ENCODE measurements at regions not wholly inside any gene's neighbourhood (a gene's known extent, or its start where the extent isn't known, plus 50 kb on each side); places are given as distances from the start of the nearest gene placed in this dataset.
"Not testable (repeated sequence)": the region's sequence is repeated elsewhere in the genome, so short reads cannot be mapped to it uniquely, and the experiment has no call there.

DNA sequence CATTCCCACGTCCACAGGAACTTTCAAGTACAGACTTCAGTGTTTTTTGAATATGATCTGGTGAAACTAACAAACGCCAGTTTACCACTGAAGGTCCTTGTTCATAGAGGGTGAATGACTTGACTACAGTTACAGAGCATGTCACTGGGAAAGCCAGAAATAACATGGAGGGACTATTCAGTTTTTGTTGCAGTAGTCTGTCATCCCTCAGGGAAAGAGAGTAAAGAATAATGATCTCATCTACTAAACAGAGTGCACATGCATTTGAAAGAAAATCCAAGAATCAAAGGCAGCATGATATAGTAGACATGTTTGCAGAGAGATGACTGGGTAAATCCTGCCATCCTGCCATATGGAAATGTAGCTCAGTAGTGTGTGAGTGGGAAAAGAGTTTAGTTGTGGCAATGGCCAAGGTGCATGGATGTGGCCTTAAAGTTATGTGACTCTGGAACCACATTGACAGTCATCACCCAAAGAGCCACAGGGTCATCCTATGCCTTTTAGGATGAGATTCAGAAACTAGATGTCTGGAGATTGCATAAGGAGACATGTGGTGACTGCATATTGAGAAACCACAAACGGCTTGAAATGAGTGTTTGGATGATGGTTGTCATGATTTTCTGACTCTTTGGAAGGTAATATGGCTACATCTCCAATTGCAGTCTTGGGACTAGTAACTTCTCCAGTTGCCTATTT is 125.3 kb upstream of the ZEB2 start:
- DNase-seq (ENCODE audit: low read depth in 2 of 3, low spot score in 1 of 3), result no peak

DNA sequence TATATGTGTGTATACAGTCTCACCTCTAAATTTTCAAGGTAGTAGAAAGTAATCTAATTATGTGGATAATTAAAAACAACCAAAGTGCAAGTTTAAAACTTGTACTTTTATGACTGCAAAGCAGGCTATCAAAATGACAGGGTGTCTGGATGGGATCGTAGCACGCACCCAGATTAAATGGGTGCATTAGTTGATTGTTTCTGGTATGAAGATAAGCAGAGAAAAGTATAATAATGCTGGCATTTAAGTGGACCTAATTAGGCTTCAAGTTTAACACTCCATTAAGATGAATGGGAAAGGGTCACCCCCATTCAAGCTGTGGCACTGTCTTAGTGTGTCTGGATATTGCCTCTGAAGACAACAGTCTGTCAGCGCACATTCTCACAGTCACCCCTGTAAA is 124.6 kb upstream of the ZEB2 start:
- DNase-seq (ENCODE audit: low read depth in 2 of 3, low spot score in 1 of 3), result no peak

DNA sequence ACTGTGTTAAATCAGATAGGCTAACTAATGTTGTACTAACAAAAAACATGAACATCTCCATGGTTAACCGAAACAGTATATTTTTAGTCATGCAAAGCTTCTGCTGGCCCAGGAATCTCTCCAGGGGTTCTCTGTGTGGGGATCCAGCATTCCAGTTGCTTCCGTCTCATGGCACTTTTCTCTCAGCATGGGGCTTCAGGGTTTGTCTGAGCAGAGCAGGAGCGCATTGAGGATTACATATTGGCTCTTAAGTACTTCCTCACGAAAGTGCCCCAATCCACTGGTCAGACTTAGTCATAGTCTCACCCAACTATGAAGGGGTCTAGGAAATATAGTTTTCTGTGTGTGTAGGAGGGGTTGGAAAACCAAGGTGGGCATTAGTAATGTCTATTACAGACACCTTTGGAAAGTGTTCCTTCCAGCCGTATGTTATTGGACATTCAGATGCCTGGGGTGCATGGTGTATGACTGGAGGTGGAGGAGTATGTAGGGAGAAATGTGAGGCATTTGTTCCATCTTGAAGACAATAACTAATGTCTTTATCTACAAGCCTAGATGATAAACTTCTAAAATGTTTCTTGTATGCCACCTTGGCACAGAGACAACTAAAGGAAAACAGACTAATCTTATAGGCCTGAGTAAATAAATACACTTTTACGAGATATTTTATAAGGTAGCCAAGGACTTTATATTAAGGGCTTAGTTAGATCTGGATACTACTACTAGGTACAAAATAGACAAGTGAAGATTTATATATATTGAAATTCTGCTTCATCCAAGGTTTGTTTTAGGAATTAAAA is 123.8 kb upstream of the ZEB2 start:
- DNase-seq (ENCODE audit: low read depth in 2 of 3, low spot score in 1 of 3), result no peak

- no peak for DNase-seq (ENCODE audit: low read depth in 2 of 3, low spot score in 1 of 3)
Observed at GRCh38 chr2:144642856-144643255, 122.9 kb upstream of the ZEB2 start.

DNA sequence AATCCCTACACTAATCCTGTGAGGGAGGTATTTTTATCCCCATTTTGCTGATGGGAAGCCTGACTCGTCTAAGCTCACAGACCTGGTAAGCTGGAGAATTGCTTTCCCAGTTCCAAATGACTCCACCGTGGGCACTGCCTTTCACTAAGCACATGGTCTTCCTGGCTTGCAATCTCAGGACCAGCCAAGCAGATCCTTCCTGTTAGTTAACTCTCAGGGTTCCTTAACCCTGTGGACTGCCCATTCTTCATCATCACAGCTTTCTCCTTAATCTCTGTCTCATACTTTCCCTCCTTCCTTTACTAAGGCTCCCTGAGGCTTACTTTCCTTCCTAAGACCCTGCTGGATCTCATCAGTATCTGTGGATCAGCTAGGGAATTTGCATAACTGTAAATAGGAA is 122.2 kb upstream of the ZEB2 start:
- no peak for DNase-seq (ENCODE audit: low read depth in 2 of 3, low spot score in 1 of 3)

DNA sequence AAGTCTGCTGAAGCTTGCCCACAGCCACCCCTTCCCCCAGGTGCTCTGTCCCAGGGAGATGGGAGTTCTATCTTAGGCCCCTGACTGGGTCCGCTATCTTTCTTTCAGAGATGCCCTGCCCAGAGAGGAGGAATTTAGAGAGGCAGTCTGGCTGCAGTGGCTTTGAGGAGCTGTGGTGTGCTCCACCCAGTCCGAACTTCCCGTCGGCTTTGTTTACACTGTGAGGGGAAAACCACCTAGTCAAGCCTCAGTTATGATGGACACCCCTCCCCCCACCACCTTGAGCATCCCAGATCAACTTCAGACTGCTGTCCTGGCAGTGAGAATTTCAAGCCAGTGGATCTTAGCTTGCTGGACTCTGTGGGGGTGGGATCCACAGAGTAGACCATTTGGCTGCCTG is 118.3 kb upstream of the ZEB2 start:
- not testable (repeated sequence) for DNase-seq (ENCODE audit: low read depth in 2 of 3, low spot score in 1 of 3)

- DNase-seq (ENCODE audit: low read depth in 2 of 3, low spot score in 1 of 3), result not testable (repeated sequence)
Observed at GRCh38 chr2:144636860-144637259, 116.9 kb upstream of the ZEB2 start.

GRCh38 chr2:144632809-144633208 is 112.9 kb upstream of the ZEB2 start:
- DNase-seq (ENCODE audit: low read depth in 2 of 3, low spot score in 1 of 3), result no peak

DNA sequence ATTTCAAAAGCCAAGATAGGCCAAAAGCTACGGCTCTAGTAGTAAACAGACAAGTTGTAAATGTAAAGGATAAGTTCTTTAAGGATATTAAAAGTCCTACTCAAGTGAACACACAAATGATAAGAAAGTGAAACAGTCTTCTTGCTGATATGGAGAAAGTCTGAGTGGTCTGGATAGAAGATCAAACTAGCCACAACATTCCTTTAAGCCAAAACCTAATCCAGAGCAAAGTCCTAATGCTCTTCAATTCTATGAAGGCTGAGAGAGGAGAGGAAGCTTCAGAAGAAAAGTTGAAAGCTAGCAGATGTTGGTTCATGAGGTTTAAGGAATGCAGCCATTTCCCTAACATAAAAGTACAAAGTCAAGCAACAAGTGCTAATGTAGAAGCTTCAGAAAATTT is 111.7 kb upstream of the ZEB2 start:
- no peak for DNase-seq (ENCODE audit: low read depth in 2 of 3, low spot score in 1 of 3)

DNA sequence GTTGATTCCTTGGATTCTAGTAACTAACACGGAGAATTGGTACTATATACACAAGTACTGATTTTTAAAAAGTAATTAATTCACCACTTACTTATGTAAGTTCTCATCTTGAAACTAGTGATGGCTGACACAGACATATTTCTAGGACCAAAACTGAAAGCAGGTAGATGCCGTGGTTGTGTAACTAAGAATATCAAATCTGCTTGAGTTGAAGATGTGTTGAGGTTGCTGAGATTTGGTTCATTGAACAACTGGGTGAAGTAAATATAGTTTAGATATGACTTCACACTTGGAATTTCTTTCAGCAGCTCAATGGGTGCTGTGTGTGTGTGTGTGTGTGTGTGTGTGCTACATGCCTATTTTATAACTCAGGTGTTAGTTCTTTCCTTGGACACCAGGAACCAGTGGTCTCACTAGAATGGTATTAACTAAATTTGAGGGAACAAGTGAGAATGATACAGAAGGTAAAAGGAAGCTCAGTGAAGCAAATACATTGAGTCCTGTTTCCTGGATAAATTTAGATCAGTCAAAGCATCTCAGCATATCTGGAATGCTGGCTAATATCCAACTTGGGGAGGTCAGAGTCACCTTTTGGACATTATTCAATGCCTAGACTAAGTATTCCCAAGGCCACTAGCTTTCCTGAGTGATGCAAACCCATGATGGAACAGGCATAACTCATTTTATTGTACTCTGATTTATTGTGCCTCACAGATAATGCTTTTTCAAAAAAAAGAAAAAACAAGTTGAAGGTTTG is 110.7 kb upstream of the ZEB2 start:
- no peak for DNase-seq (ENCODE audit: low read depth in 2 of 3, low spot score in 1 of 3)

DNA sequence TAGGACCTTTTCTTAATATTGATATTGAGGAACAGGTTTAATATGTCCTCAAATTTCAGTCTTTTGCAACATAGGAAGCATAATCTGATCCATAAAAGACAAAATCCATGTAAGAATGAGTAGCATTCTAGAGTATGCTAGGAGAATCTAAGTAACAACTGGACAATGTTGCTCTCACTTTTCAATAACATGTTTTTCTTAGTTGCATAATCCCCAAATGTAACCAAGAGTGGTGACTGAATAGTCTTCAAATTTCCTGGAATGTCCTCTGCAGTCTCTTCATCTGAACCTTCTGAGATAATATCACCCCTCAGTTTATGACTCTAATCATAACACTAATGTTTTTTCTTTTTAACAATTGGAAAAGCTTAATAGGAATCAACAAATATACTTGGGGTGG is 110.0 kb upstream of the ZEB2 start:
- no peak for DNase-seq (ENCODE audit: low read depth in 2 of 3, low spot score in 1 of 3)

DNA sequence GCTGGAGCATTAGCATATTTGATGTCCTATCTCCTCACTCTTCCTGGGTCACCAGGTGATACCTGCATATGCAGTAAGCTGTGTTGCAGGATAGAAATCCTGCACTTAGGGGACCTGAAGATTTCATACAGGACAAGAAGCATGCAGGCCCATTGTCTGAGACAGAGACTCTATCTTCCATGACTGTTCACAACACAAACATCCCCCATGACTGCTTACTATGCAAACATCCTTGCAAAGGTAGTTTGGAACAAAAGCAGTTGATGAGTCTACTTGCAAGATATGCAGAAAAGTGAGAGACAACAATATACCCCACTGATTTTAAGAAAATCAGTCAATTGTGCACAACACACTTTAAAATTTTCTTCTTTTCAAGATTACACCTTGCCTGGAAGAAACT is 108.6 kb upstream of the ZEB2 start:
- DNase-seq (ENCODE audit: low read depth in 2 of 3, low spot score in 1 of 3), result no peak

- DNase-seq (ENCODE audit: low read depth in 2 of 3, low spot score in 1 of 3), result no peak
Observed at GRCh38 chr2:144625626-144626025, 105.7 kb upstream of the ZEB2 start.

GRCh38 chr2:144625226-144625625 is 105.3 kb upstream of the ZEB2 start:
- DNase-seq (ENCODE audit: low read depth in 2 of 3, low spot score in 1 of 3), result no peak

GRCh38 chr2:144624451-144624850 is 104.5 kb upstream of the ZEB2 start:
- no peak for DNase-seq (ENCODE audit: low read depth in 2 of 3, low spot score in 1 of 3)

DNA sequence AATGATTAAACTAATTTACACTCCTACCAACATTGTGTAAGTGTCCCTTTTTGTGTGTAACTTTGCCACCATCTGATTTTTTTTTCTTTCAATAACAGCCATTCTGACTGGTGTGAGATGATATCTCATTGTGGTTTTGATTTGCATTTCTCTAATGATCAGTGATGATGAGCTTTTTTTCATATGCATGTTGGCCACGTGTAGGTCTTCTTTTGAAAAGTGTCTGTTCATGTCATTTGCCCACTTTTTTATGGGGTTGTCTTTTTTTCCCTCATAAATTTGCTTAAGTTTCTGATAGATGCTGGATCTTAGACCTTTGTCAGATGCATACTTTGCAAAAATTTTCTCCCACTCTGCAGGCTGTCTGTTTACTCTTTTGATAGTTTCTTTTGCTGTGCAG is 102.5 kb upstream of the ZEB2 start:
- DNase-seq (ENCODE audit: low read depth in 2 of 3, low spot score in 1 of 3), result not testable (repeated sequence)

GRCh38 chr2:144621266-144621665 is 101.3 kb upstream of the ZEB2 start:
- DNase-seq (ENCODE audit: low read depth in 2 of 3, low spot score in 1 of 3), result no peak

- no peak for DNase-seq (ENCODE audit: low read depth in 2 of 3, low spot score in 1 of 3)
Observed at GRCh38 chr2:144619760-144620159, 99.8 kb upstream of the ZEB2 start.

- DNase-seq (ENCODE audit: low read depth in 2 of 3, low spot score in 1 of 3), result not testable (repeated sequence)
Observed at GRCh38 chr2:144617171-144617570, 97.3 kb upstream of the ZEB2 start.

DNA sequence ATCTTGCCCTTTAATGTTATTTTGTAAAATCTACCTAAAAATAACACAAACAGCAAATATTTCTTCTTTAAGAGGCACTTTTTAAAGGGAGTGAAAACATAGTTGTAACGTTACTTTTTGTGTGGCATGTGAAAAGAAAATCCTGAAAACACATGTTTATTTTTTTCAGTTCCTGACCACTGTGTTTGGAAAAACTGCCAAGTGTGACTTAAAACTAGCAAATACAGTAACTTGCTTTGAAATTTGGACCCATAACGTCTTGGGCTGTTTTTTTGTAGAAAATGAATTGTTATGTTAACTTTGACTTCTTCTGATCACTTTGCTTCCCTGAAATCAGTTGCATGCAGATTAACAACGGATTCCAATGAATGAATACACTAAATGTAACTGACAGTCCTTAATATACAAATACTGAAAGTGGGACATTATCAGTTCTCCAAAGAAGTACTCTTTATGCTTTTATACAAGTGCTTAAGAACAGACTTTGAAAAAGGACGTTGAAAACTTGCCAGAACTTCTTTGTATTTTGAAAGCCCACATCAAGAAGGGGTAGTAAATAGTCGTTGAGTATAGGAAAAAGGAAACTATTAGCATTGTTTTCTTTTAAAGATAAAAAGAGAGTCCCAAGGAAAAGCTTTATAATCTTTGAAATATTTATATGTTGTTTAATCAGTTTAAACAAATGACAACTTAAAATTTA is 96.1 kb upstream of the ZEB2 start:
- no peak for DNase-seq (ENCODE audit: low read depth in 2 of 3, low spot score in 1 of 3)

DNA sequence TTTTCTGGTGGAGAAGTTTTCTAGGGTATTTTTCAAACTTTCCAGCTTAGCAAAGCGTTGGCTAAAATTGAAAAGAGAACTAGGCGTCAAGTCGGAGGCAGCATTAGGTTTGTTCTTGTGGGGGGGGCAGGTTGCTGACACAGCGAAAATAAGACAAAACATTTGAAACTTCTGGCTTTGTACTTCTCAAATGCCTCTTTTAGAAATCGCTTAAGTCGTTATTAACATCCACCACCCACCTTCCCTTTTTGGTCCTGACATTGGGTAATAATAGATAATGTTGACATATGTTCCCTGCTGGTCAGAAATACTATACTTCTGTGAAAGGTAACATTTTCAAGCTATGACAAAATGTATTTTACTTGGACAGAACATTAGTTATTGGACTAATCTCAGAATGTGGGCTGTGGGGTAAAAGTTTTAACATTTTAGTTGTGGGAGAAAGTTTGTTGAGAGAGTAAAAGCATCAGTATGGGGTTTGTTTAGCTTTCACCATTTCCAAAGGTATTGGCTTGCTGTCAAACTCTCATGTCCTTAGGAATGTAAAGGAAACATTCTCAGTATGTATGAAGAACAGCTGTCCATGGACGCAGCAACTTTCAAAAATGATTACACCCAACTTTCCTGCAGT is 88.1 kb upstream of the ZEB2 start:
- no peak for DNase-seq (ENCODE audit: low read depth in 2 of 3, low spot score in 1 of 3)

Measured in stimulated activated CD4-positive, alpha-beta T cell treated with anti-CD3 and anti-CD28 coated beads, Interleukin-12 subunit alpha, Interleukin-12 subunit beta, amount 100 ng/mL, for 48 hours (primary cell).